ENCODE measurements at regions not wholly inside any gene's neighbourhood (a gene's known extent, or its start where the extent isn't known, plus 50 kb on each side); places are given as distances from the start of the nearest gene placed in this dataset.
"Not testable (repeated sequence)": the region's sequence is repeated elsewhere in the genome, so short reads cannot be mapped to it uniquely, and the experiment has no call there.

GRCh38 chrX:139475432-139475831, 55.1 kb upstream of the F9 start:
- peak; percentile 2 for DNase-seq

DNA sequence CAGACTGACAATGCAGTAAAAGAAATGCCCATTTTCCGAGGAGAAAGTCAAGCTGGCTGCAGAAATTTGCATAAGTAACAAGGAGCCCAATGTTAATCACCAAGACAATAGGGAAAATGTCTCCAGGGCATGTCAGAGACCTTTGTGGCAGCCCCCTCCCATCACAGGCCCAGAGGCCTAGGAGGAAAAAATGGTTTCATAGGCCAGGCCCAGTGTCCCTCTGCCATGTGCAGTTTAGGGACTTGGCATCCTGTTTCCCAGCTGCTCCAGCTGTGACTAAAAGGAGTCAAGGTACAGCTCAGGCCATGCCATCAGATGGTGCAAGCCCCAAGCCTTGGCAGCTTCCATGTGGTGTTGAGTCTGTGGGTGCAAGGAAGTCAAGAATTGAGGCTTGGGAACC, 68.6 kb upstream of the F9 start:
- not testable (repeated sequence) for DNase-seq

DNA sequence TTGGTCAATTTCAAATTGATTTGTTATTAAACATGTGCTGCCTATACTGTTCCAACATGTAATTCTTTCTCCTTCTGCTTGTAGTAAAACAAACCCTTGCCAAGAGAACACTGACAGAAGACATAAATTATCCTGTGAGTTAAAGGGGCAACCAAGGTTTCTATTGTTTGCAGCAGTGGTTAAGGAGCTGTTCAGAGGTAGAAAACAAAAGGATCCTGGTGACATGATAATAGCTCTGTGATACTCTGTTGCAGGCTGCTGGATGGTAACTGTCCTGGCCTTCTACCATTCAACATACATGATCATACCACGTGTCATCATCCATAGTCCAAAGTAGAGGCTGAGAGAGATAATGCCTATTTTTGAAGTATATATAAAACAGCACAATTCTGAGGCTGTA, 75.8 kb upstream of the F9 start:
- DNase-seq = no peak

- no peak for DNase-seq
Observed at GRCh38 chrX:139448996-139449395, 81.5 kb upstream of the F9 start.

GRCh38 chrX:139446832-139447231, 83.7 kb upstream of the F9 start:
- DNase-seq = no peak

- peak; percentile 58 for DNase-seq
Observed at GRCh38 chrX:139429913-139430312, 100.6 kb upstream of the F9 start.

GRCh38 chrX:139423186-139423585, 107.4 kb upstream of the F9 start:
- no peak for DNase-seq

DNA sequence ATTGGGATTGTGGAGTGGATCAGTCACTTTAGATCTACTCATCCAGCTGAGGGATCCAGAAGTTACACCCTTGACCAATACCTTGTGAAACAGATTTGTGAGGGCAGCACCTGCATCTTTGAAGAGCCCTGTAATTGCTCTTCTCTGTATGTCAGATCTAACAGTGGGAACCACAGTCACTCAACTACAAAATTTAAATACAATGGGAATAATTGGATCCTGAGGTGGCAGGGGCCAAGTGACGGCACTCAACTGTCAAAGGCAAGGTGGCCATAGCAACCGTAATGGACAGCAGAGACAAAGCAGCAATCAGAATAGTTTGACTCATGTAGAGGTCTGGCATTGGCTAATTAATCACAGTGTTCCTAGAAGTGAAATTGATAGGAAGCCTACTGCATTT, 132.3 kb upstream of the F9 start:
- not testable (repeated sequence) for DNase-seq

- no peak for DNase-seq
Observed at GRCh38 chrX:139388254-139388653, 142.3 kb upstream of the F9 start.

DNA sequence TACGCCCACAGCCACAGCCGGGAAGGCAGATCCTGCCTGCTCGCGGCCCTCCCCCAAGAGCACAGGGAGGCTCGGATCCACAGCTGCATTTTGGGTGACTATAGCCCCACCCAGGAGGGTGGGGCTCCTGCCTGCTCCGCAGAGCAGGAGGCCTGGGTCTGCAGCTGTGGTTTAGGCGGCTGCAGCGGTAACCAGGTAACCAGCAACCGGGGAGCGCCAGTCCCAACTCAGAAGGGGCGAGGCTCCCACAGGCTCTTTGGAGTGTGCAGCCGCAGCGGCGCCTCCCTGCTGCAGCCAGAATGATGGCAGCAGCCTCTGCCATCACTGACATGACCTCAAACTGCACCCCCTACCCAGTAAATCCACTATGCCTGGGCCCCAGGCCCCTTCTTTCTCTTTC, 148.0 kb upstream of the F9 start:
- no peak for DNase-seq

DNA sequence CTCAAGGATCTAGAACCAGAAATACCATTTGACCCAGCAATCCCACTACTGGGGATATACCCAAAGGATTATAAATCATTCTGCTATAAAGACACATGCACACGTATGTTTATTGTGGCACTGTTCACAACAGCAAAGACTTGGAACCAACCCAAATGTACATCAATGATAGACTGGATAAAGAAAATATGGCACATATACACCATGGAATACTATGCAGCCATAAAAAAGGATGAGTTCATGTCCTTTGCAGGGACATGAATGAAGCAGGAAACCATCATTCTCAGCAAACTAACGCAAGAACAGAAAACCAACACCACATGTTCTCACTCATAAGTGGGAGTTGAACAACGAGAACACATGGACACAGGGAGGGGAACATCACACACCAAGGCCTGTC, 154.0 kb upstream of the F9 start:
- not testable (repeated sequence) for DNase-seq

- no peak for DNase-seq
Observed at GRCh38 chrX:139360356-139360755, 170.2 kb upstream of the F9 start.

DNA sequence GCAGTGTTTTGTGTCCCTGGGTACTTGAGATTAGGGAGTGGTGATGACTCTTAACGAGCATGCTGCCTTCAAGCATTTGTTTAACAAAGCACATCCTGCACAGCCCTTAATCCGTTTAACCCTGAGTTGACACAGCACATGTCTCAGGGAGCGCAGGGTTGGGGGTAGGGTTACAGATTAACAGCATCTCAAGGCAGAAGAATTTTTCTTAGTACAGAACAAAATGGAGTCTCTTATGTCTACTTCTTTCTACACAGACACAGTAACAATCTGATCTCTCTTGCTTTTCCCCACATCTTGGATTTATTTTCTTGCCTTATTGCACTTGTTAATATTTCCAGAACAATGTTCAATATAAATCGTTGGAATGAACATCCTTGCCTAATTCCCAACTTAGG, 187.9 kb upstream of the F9 start:
- DNase-seq = peak; percentile 31

- peak; percentile 4 for DNase-seq
Observed at GRCh38 chrX:139341855-139342593, 188.5 kb upstream of the F9 start.

DNA sequence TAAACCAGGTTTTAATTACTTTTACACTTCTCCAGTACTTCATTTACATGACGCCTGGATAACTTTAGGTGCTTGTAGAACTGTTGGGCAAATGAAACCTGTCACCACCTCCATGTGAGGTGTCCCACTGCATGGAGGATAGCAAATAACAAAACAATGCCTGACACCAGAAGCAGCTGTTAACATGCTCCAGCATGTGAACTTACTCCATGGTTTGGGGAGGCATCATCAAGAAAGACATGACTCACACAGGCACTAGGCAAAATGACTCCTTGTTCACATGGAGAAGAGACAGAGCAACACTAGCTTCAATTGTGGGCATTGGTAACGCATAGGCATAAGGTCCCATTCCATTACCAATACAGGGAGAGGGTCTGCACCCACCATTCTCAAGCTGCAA, 198.1 kb upstream of the F9 start:
- DNase-seq = no peak

DNA sequence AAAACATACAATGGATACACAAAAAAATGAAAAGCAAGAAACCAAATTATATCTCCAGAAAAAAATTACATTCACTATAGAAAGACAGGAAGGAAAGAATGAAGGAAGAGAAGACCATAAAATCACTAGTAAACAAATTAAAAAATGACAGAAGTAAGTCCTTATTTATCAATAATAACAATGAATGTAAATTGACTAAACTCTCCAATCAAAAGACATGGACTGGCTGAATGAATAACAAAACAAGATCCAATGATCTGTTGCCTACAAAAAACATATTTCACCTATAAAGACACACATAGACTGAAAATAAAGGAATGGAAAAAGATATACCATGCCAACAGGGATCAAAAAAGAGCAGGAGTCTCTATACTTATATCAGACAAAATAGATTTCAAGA, 203.2 kb upstream of the F9 start:
- DNase-seq = no peak

- peak; percentile 1 for DNase-seq
Observed at GRCh38 chrX:139324756-139325155, 205.8 kb upstream of the F9 start.

- DNase-seq = not testable (repeated sequence)
Observed at GRCh38 chrX:139320661-139321354, 209.7 kb upstream of the F9 start.

GRCh38 chrX:139306675-139307074, 223.9 kb upstream of the F9 start:
- DNase-seq = not testable (repeated sequence)

DNA sequence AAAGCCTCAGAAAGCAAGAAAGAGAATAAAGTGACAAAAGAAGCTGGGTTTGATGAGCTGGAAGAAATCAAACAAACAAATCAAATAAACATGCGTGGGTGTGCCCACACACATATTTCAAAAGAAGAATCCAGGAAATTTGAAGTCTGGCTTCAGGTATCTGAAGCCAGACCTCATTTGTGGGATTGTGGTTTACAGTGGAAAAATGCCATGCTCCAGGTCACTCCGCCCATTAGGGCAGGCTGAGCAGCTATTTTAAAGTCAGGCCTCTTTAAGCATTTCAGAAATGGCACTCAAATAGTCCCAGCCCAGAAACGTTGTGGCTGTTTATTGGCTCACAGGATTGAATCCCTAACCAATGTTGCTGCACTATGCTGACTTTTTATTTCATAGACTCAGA, 226.1 kb upstream of the F9 start:
- DNase-seq = no peak

GRCh38 chrX:139299309-139299708, 231.2 kb upstream of the F9 start:
- no peak for DNase-seq

GRCh38 chrX:139298437-139298836, 232.1 kb upstream of the F9 start:
- no peak for DNase-seq

DNA sequence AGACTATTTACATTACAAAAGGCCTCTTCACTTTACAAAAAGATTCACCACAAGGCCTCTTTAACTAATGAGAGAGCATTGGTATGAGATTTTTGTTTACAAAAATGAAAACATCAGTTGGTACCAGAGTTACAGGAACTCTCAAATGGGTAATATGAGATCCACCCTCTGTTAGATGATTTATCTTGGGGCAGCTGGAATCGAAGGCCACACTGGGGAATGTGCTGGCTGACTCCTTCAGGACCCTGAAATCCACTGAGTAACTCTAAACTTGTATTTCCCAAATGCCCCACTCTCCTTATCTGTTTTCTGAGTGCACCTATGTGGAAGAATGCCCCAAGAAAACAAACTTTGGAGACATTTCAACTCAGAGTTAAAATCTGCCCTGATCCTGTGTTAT, 232.9 kb upstream of the F9 start:
- no peak for DNase-seq

GRCh38 chrX:139293991-139294390, 236.5 kb upstream of the F9 start:
- DNase-seq = no peak

- DNase-seq = no peak
Observed at GRCh38 chrX:139290310-139290709, 240.2 kb upstream of the F9 start.
